Dermis microvascular lymphatic vessel endothelial cell (primary cell): ENCODE measurements at regions not wholly inside any gene's neighbourhood (a gene's known extent, or its start where the extent isn't known, plus 50 kb on each side); places are given as distances from the start of the nearest gene placed in this dataset.
"Not testable (repeated sequence)": the region's sequence is repeated elsewhere in the genome, so short reads cannot be mapped to it uniquely, and the experiment has no call there.

ENCODE experiments used
- DNase-seq, 2 donors: peaks; one replicate each; pipeline versions ENCODE4 v3.0.0 to v3.0.0-alpha.2; 2010; ENCODE audit warnings: low read depth in 2 of 2

GRCh38 chr3:70507486-70507885, 195.0 kb upstream of the MDFIC2 start:
- no peak for DNase-seq

- DNase-seq, result no peak
These were observed 194.3 kb upstream of the MDFIC2 start for GRCh38 chr3:70506775-70507174.

DNA sequence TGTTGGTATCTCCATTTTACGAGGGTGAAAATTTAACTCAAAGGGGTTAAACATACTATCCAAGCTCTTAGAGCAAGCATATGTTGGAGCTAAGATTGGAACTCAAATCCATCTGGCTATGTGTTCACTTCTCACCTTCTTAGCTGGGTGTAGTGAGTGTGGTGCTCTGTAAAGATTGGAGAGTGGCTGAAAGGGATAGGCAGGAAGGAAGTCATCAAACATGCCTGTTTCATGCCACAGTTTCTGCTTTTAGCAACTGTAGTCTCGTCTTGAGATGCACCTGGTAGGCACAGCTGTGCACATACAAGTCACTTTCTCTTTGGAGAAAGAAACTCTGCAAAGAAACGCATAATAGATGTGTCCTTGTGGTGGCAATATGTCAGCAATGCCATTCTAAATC, 189.1 kb upstream of the MDFIC2 start:
- DNase-seq, result no peak

DNA sequence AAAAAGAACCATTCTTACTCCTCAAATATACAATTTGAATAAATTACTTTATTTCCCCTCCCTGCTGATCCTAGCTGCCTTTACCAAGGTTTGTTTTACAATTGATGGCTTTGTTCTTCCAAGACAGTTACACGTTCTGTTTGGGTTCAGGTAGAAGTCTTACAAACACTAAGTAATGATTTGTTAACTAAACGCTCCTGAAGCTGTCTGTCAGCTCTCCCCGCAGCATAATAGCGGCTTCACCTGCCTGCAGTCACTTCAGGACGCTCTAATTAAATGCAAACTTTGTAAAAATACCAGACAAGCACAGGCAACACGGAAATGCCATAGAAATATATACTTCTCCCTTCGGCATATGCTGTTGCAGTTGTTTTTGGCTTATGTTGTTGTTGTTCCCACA, 176.4 kb upstream of the MDFIC2 start:
- no peak for DNase-seq

GRCh38 chr3:70488131-70488530, 175.7 kb upstream of the MDFIC2 start:
- no peak for DNase-seq

GRCh38 chr3:70486414-70487017, 174.1 kb upstream of the MDFIC2 start:
- no peak for DNase-seq

GRCh38 chr3:70476174-70476573, 163.7 kb upstream of the MDFIC2 start:
- no peak for DNase-seq

DNA sequence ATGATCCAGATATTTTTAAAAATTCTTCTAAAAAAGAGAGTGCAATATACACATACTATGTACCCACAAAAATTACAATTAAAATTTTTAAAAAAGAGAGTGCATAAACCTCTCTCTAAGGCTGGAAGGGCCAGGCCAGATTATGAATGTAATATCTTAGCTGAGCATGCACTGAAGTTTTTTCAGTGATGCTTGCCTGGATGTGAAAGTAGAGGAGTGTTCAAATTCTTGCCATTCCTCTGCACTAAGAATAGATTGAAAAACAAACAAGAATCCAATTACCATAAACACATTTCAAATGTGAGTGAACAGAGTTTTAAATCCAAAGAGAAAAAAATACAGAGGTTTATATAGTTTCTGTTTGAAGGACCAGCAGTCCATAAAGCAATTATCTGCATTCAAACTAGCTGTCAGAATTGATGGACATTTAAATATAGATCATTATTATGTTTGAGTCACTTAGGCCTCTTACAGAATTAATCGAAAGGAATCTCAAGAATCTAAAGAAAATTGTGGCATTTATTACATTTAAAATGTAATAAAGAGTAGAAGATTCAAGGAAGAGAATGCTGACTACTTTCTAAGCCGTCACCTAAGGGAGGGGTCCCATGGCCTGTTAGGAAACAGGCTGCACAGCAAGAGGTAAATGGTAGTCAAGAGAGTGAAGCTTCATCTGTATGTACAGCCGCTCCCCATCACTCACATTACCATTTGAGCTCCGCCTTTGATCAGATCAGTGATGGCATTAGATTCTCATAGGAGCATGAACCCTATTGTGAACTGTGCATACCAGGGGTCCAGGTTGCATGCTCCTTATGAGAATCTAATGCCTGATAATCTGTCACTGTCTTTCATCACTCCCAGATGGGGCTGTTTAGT, 159.3 kb upstream of the MDFIC2 start:
- no peak for DNase-seq

DNA sequence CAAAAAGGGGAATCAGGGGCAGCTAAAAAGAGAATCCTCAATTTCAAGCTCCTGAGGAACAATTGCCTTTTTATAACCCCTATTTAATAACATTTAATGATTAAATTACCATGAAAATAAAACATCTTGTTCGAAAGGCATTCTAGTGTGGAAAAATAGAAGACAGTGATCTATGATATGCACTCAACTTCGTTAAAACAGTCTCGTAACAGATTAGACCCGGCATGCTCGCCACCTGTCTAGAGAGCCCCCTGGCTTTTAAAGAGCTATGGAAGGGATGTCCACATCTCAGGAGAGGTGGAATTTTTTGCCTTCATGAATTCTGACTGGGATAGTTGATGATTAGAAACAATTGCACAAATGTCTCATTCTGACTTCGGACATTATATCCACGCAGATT, 153.7 kb upstream of the MDFIC2 start:
- DNase-seq, result no peak

DNA sequence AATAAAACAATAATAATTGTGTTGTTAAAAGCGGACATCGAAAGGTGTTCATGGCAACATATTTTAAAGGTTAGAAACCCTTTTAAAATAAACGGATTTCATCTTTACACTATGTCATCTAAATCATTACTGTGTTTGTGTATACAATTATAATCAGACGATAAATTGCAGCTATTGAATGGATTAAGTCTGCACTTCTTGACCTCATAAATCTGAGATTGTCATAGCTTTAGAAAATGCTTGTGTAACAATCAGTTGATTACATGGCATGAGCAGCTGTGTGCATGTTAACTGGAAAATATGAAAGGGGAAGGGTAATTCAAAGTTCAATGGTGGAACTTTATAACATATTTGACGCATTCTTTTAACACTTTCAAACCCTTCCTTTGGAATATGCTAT, 152.4 kb upstream of the MDFIC2 start:
- no peak for DNase-seq

DNA sequence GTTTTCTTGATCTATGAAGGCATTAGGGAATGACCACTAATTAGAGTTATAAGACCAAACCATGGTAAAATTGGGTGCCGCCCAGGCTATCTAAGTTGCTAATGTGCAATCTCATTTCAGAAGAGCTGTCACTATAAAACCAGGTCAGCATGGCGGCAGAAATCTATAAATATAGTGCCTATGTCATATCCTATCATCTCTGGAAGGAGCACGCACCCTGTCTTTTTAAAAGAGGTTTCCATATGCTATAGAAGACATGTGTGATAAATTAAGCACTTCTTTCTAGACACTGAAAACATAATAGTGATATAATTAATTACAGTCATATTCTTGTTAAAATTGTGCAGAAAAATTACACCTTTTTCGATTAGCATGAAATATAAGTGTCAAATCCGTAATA, 152.0 kb upstream of the MDFIC2 start:
- DNase-seq, result no peak

- DNase-seq, result not testable (repeated sequence)
These were observed 137.8 kb upstream of the MDFIC2 start for GRCh38 chr3:70450220-70450619.

GRCh38 chr3:70435422-70435821, 123.0 kb upstream of the MDFIC2 start:
- DNase-seq, result not testable (repeated sequence)

GRCh38 chr3:70433091-70433490, 120.7 kb upstream of the MDFIC2 start:
- DNase-seq, result no peak

DNA sequence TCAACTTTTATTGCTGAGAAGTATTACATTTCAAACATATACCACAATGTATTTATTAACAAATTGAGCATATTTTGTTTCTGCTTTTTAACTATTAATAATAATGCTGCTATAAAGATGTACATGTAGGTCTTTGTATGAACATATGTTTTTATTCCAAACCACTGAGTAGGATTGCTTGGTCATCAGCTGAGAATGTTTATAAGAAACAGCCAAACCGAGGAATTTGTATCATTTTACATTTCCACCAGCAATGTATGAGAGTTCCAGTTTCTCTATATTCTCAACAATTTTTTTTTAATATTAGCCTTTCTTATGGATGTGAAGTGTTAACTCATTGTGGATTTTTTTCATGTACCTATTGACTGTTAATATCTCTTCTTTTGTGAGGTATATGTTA, 119.5 kb upstream of the MDFIC2 start:
- no peak for DNase-seq

DNA sequence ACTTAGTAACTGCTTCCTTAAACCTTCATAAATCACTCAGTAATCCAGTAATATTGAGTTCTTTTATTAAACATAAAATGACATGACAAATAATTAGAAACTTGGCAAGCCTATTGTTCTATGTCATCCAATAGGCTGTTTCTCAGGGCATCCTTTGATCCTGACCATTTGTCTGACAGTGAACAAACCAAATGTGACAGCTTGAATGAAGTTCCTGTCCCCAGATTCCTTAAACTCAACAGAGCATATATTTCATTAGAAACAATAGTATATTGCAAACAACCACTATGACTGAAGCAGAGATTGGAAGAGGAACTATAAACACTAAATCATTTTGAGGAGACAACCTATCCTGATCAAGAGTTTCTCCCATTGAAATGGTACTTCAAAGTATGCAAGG, 113.6 kb upstream of the MDFIC2 start:
- DNase-seq, result no peak

GRCh38 chr3:70421506-70421905, 109.1 kb upstream of the MDFIC2 start:
- DNase-seq, result no peak

- DNase-seq, result no peak
These were observed 96.6 kb upstream of the MDFIC2 start for GRCh38 chr3:70409018-70409417.

DNA sequence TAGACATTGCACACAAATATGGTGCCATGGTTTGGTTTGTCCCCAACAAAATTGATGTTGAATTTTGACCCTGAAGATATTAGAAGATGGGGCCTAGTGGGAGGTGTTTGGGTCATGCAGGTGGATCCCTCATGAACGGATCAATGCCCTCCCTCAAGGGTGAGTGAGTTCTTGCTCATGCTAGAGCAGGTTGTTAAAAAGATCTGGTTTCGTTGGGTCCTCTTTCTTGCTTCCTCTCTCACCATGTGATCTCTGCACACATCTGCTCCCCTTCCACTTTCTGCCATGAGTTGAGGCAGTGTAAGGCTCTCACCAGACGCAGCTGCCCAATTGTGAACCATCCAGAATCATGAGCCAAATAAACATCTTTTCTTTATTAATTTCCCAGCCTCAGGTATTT, 87.8 kb upstream of the MDFIC2 start:
- DNase-seq, result no peak

- DNase-seq, result no peak
These were observed 81.6 kb upstream of the MDFIC2 start for GRCh38 chr3:70393881-70394612.

DNA sequence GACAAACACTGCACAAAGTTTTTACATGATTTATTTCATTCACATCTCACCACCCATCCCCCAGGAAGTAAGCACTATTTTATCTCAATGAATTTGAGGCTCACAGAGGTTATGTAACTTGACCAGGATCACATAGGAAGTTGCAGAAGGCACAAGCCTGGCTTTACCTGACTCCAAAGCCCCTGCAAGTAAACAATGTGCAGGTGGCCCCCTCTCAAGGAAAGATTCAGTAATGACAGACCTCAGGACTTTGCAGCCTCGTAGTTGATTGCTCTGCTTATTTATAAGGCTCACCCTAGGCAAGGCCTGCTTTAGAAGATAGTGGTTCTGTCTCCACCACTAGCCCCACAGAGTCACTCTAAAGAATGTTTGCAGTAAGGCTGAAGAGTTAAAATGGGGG, 79.8 kb upstream of the MDFIC2 start:
- DNase-seq, result no peak

DNA sequence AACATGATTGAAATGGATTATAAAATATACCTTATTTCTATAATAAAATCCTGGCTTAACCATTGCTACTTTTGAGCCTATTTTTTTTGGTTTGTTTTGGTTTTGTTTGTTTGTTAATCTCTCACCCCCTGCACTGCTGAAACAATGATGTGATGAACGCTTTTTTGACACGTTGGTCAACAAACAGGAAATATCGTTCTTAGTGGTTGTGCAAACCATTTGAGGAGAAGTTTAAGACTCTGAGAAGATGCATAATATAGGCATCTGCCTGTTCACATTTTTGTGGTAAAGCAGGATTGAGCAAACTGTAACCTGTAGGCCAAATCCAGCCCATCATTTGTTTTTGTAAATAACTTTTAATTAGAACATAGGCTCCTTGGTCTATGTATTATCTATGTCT, 75.5 kb upstream of the MDFIC2 start:
- DNase-seq, result no peak

- DNase-seq, result no peak
These were observed 74.4 kb upstream of the MDFIC2 start for GRCh38 chr3:70386846-70387245.
